ENCODE measurements at regions not wholly inside any gene's neighbourhood (a gene's known extent, or its start where the extent isn't known, plus 50 kb on each side); places are given as distances from the start of the nearest gene placed in this dataset.
"Not testable (repeated sequence)": the region's sequence is repeated elsewhere in the genome, so short reads cannot be mapped to it uniquely, and the experiment has no call there.

- not testable (repeated sequence) for H3K27ac ChIP-seq (ENCODE audit: low read length); H3K4me2 ChIP-seq (ENCODE audit: low read depth, low read length, poor library complexity, severe bottlenecking); DNase-seq; H4K20me1 ChIP-seq (ENCODE audit: insufficient read depth, low read depth, low read length); H3K9me2 ChIP-seq (replicated peaks; ENCODE audit: insufficient read depth, low read length); H3K36me3 ChIP-seq (ENCODE audit: insufficient read depth, low read length); H2AFZ ChIP-seq (ENCODE audit: low read length); H3K27me3 ChIP-seq (ENCODE audit: low read length); H3K9me3 ChIP-seq (ENCODE audit: low read length); H3K9ac ChIP-seq (ENCODE audit: low read length); H3K4me3 ChIP-seq (ENCODE audit: low read length); H3K4me1 ChIP-seq (ENCODE audit: low read length); H3K79me2 ChIP-seq (ENCODE audit: low read length)
These were observed 162.5 kb upstream of the CCZ1B start for GRCh38 chr7:6988608-6989007.

DNA sequence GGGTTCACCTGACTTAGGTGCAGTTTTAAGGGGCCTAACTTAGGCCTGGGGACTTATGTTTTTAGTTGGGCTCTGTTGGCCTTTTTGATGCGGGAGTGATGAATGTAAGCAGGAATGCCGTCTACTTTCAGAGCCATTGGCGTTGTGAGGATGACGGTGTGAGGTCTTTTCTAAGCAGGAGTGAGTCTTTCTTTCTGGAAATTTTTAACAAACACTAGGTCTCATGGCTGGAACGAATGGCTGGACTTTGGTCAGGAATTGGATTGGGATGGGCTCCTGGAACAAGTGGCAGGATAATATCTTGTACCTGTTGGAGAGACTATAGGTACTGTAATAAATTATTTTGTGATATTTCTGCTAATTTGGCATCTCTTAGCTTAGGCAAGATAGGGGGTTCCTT is 163.9 kb upstream of the CCZ1B start:
- H4K20me1 ChIP-seq (ENCODE audit: insufficient read depth, low read depth, low read length); H3K79me2 ChIP-seq (ENCODE audit: low read length); DNase-seq; H3K27me3 ChIP-seq (ENCODE audit: low read length); H3K9me3 ChIP-seq (ENCODE audit: low read length); H3K9me2 ChIP-seq (replicated peaks; ENCODE audit: insufficient read depth, low read length); H3K4me2 ChIP-seq (ENCODE audit: low read depth, low read length, poor library complexity, severe bottlenecking); H3K27ac ChIP-seq (ENCODE audit: low read length); H3K4me1 ChIP-seq (ENCODE audit: low read length); H3K9ac ChIP-seq (ENCODE audit: low read length); H3K4me3 ChIP-seq (ENCODE audit: low read length); H3K36me3 ChIP-seq (ENCODE audit: insufficient read depth, low read length); H2AFZ ChIP-seq (ENCODE audit: low read length): not testable (repeated sequence)

DNA sequence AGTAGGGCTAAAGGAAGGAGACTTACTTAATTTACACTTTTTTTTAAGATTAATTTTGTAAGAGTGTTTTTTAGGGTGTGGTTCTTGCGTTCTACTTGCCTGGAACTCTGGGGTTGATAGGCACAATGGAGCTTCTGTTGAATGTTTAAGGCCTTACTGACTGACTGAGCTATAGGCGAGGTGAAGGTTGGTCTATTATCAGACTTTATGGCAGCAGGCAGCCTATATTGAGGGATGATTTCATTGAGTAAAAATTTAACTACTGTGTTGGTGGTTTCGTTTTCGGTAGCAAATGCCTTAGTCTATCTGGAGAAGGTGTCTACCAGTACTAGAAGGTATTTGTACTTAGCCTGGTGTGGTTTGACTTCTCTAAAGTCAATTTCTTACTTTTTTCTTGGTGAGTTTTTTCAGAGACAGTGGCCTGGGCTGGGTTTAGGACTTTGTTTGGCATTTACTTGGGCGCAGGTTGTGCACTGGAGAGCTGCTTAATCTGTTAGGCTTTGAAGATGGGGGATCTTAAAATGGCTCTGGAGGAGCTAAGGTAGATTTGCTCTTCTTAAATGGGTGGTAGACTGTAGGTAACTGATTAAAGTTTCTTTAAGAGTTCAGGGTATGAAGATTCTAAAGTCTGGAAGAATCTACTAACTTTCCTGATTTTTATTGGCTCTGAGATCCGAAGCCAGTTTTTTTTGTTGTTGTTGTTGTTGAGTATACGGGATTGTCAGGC is 164.5 kb upstream of the CCZ1B start:
- H3K27me3 ChIP-seq (ENCODE audit: low read length); H3K9me2 ChIP-seq (replicated peaks; ENCODE audit: insufficient read depth, low read length); H4K20me1 ChIP-seq (ENCODE audit: insufficient read depth, low read depth, low read length); H3K79me2 ChIP-seq (ENCODE audit: low read length); H3K27ac ChIP-seq (ENCODE audit: low read length); H3K9ac ChIP-seq (ENCODE audit: low read length); DNase-seq; H3K4me3 ChIP-seq (ENCODE audit: low read length); H3K36me3 ChIP-seq (ENCODE audit: insufficient read depth, low read length); H3K9me3 ChIP-seq (ENCODE audit: low read length); H3K4me1 ChIP-seq (ENCODE audit: low read length); H2AFZ ChIP-seq (ENCODE audit: low read length); H3K4me2 ChIP-seq (ENCODE audit: low read depth, low read length, poor library complexity, severe bottlenecking): not testable (repeated sequence)

- H3K36me3 ChIP-seq (ENCODE audit: insufficient read depth, low read length); H3K9me3 ChIP-seq (ENCODE audit: low read length); DNase-seq; H4K20me1 ChIP-seq (ENCODE audit: insufficient read depth, low read depth, low read length); H3K4me2 ChIP-seq (ENCODE audit: low read depth, low read length, poor library complexity, severe bottlenecking); H2AFZ ChIP-seq (ENCODE audit: low read length); H3K27me3 ChIP-seq (ENCODE audit: low read length); H3K79me2 ChIP-seq (ENCODE audit: low read length); H3K4me1 ChIP-seq (ENCODE audit: low read length); H3K27ac ChIP-seq (ENCODE audit: low read length); H3K9me2 ChIP-seq (replicated peaks; ENCODE audit: insufficient read depth, low read length); H3K9ac ChIP-seq (ENCODE audit: low read length); H3K4me3 ChIP-seq (ENCODE audit: low read length): not testable (repeated sequence)
These were observed 165.1 kb upstream of the CCZ1B start for GRCh38 chr7:6991169-6991611.

DNA sequence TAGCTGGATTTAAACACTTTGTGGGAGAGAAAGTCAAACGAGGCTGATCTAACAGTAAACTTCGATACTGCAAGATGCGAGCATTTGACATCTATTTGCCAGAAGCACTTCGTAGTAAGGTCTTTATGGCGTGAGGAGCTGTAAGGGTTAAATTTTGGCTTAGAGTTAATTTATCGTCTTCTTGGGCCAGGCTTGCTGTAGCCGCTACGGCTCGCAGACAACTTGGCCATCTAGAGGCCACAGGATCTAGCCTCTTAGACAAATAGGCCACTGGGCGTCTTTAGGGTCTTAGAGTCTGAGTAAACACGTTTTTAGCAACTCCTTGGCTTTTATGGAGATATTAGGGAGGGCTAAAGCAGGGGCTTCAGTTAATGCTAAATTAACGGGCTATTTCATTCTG is 165.6 kb upstream of the CCZ1B start:
- DNase-seq; H3K27me3 ChIP-seq (ENCODE audit: low read length); H3K4me3 ChIP-seq (ENCODE audit: low read length); H3K9ac ChIP-seq (ENCODE audit: low read length); H3K4me2 ChIP-seq (ENCODE audit: low read depth, low read length, poor library complexity, severe bottlenecking); H3K79me2 ChIP-seq (ENCODE audit: low read length); H3K4me1 ChIP-seq (ENCODE audit: low read length); H3K36me3 ChIP-seq (ENCODE audit: insufficient read depth, low read length); H2AFZ ChIP-seq (ENCODE audit: low read length); H4K20me1 ChIP-seq (ENCODE audit: insufficient read depth, low read depth, low read length); H3K27ac ChIP-seq (ENCODE audit: low read length); H3K9me3 ChIP-seq (ENCODE audit: low read length); H3K9me2 ChIP-seq (replicated peaks; ENCODE audit: insufficient read depth, low read length): not testable (repeated sequence)

DNA sequence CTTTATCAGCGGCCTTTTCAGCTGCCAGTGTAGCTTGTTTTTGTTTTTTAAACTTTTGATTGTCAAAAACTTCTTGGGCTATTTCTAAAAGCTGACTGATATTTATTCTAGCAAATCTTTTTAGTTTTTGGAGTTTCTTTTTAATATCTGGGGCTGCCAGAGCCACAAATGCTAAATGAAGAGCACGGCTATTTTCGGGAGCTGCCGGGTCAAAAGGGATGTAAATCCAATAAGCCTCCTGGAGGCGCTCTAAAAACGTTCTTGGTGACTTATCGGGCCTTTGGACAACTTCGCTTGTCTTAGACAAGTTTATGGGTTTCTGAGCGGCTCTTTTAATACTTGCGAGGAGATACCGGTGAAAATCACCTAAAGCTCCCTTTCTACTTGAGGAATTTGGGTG is 166.1 kb upstream of the CCZ1B start:
- H3K9me2 ChIP-seq (replicated peaks; ENCODE audit: insufficient read depth, low read length); H3K4me2 ChIP-seq (ENCODE audit: low read depth, low read length, poor library complexity, severe bottlenecking); H3K9me3 ChIP-seq (ENCODE audit: low read length); DNase-seq; H2AFZ ChIP-seq (ENCODE audit: low read length); H3K36me3 ChIP-seq (ENCODE audit: insufficient read depth, low read length); H3K4me1 ChIP-seq (ENCODE audit: low read length); H3K27ac ChIP-seq (ENCODE audit: low read length); H4K20me1 ChIP-seq (ENCODE audit: insufficient read depth, low read depth, low read length); H3K79me2 ChIP-seq (ENCODE audit: low read length); H3K9ac ChIP-seq (ENCODE audit: low read length); H3K4me3 ChIP-seq (ENCODE audit: low read length); H3K27me3 ChIP-seq (ENCODE audit: low read length): not testable (repeated sequence)

GRCh38 chr7:6995026-6995425 is 169.0 kb upstream of the CCZ1B start:
- H3K36me3 ChIP-seq (ENCODE audit: insufficient read depth, low read length); DNase-seq; H3K9ac ChIP-seq (ENCODE audit: low read length); H3K4me1 ChIP-seq (ENCODE audit: low read length); H3K79me2 ChIP-seq (ENCODE audit: low read length); H3K9me2 ChIP-seq (replicated peaks; ENCODE audit: insufficient read depth, low read length); H3K27me3 ChIP-seq (ENCODE audit: low read length); H3K9me3 ChIP-seq (ENCODE audit: low read length); H3K4me3 ChIP-seq (ENCODE audit: low read length); H2AFZ ChIP-seq (ENCODE audit: low read length); H3K27ac ChIP-seq (ENCODE audit: low read length); H4K20me1 ChIP-seq (ENCODE audit: insufficient read depth, low read depth, low read length); H3K4me2 ChIP-seq (ENCODE audit: low read depth, low read length, poor library complexity, severe bottlenecking): not testable (repeated sequence)

DNA sequence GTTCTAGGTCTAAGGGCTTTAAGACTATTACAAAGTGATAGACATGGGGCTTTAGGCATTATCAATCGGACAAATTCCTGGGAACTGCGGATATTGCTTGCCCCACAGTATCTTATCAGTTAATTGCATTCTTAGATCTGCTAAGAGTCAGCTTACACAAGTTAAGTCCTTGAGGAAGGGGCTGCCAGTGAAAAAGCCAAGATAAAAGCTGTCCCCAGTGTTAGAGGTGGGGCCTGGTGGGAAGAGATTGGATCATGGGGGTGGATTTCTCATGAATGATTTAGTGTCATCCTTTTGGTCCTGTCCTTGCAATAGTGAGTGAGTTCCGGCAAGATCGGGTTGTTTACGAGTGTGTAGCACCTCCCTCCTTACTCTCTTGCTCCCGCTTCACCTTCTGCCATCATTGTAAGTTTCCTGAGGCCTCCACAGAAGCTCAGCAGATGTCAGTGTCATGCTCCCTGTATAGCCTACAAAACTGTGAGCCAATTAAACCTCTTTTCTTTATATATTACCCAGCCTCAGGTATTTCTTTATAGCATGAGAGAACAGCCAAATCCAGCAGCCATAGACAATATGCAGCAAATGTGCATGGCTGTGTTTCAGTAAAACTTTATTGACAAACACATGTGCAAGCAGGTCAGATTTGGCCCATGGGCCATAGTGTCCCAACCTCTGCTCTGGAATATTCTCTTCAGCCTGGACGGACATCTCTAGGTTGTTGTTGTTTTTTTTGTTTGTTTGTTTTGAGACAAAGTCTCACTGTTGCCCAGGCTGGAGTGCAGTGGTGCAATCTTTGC is 169.6 kb upstream of the CCZ1B start:
- H3K27ac ChIP-seq (ENCODE audit: low read length); H3K36me3 ChIP-seq (ENCODE audit: insufficient read depth, low read length); DNase-seq; H3K27me3 ChIP-seq (ENCODE audit: low read length); H3K9ac ChIP-seq (ENCODE audit: low read length); H3K4me3 ChIP-seq (ENCODE audit: low read length); H3K4me2 ChIP-seq (ENCODE audit: low read depth, low read length, poor library complexity, severe bottlenecking); H4K20me1 ChIP-seq (ENCODE audit: insufficient read depth, low read depth, low read length); H3K4me1 ChIP-seq (ENCODE audit: low read length); H3K79me2 ChIP-seq (ENCODE audit: low read length); H3K9me2 ChIP-seq (replicated peaks; ENCODE audit: insufficient read depth, low read length); H3K9me3 ChIP-seq (ENCODE audit: low read length); H2AFZ ChIP-seq (ENCODE audit: low read length): not testable (repeated sequence)
